ENCODE measurements at regions not wholly inside any gene's neighbourhood (a gene's known extent, or its start where the extent isn't known, plus 50 kb on each side); places are given as distances from the start of the nearest gene placed in this dataset.

DNA sequence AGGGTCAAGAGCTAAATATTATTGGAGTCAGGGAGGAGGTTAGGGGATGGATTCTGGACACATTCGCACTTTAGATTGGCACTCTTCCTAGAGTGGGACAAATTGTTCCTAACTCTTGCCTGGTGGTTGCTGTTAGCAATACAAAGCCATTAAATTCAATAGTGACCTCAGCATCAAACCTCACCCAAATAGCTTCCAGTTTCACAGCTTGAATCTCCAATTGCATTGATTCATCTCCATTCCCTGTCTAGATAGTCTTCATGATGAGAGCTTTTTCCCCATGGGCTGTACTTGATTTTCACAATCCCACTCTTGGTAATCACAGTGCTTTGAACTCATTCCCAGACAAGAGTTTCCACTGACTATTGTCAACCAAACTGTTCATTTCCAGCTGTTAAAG is 585.9 kb upstream of the SYT4 start:
- no peak for TF ChIP-seq POLR2AphosphoS5 (IDR thresholded peaks at IDR 0.05; ENCODE audit: borderline replicate concordance, low read depth, low read length)
- TF ChIP-seq EZH2 (IDR thresholded peaks at IDR 0.05): no peak
- TF ChIP-seq FOXP2 (optimal IDR thresholded peaks at IDR 0.05; ENCODE audit: control extremely low read depth, extremely low read length, insufficient read depth): no peak

All from SK-N-MC (cell line).